RWPE1 (cell line): ENCODE measurements at regions not wholly inside any gene's neighbourhood (a gene's known extent, or its start where the extent isn't known, plus 50 kb on each side); places are given as distances from the start of the nearest gene placed in this dataset.
"Not testable (repeated sequence)": the region's sequence is repeated elsewhere in the genome, so short reads cannot be mapped to it uniquely, and the experiment has no call there.

Experiments
- CTCF ChIA-PET: fragments of 350-600 bp; sonication (Branson Sonifier 250); formaldehyde crosslinking; extraction: SDS; loops from one replicate; lab custom pipeline; 2021; lab: Yijun Ruan, JAX
- POLR2A ChIA-PET: fragments of 400-600 bp; formaldehyde crosslinking; extraction: SDS; loops from one replicate; lab custom pipeline; 2020; ENCODE audit warnings: antibody characterized with exemption; ENCODE audit not compliant: low non-redundant PET; lab: Yijun Ruan, JAX
- DNase-seq: peaks from one replicate; pipeline ENCODE4 v3.0.0; 2012; ENCODE audit warnings: low spot score
- H3K27ac ChIP-seq: fragments of 450-650 bp; 2 replicates; pipeline ENCODE4 v1.5.1; 2017
- TF ChIP-seq, protein P1 (sequence below): fragments of 450-650 bp; conservative IDR thresholded peaks from 2 replicates; pipeline ENCODE4 v1.5.1; 2017; ENCODE audit warnings: low read depth, mild to moderate bottlenecking

DNA sequence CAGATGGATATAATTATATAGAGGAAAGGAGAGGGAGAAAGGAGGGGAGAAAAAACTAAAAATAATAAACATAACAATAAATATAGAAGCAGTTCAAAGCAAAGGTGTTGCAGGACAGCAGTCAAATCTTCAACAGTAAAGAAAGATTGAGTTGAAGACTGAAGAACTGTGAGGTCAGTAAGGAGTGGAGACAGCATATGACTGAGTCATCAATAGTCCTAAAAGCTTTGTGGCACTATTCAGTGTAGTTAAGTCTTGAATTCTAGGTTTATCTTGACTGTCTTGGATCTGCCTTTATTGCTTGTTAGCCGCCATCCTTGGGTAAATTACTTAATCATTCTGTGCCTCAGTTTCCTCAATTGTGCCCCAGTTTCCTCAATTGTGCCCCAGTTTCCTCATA, 137.0 kb downstream of the MRPS30 start:
- POLR2A ChIA-PET: no interaction called here
- TF ChIP-seq, protein P1, sequence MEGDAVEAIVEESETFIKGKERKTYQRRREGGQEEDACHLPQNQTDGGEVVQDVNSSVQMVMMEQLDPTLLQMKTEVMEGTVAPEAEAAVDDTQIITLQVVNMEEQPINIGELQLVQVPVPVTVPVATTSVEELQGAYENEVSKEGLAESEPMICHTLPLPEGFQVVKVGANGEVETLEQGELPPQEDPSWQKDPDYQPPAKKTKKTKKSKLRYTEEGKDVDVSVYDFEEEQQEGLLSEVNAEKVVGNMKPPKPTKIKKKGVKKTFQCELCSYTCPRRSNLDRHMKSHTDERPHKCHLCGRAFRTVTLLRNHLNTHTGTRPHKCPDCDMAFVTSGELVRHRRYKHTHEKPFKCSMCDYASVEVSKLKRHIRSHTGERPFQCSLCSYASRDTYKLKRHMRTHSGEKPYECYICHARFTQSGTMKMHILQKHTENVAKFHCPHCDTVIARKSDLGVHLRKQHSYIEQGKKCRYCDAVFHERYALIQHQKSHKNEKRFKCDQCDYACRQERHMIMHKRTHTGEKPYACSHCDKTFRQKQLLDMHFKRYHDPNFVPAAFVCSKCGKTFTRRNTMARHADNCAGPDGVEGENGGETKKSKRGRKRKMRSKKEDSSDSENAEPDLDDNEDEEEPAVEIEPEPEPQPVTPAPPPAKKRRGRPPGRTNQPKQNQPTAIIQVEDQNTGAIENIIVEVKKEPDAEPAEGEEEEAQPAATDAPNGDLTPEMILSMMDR: no peak
- CTCF ChIA-PET: no interaction called here
- no peak overlapping the region for H3K27ac ChIP-seq
- no peak for DNase-seq

DNA sequence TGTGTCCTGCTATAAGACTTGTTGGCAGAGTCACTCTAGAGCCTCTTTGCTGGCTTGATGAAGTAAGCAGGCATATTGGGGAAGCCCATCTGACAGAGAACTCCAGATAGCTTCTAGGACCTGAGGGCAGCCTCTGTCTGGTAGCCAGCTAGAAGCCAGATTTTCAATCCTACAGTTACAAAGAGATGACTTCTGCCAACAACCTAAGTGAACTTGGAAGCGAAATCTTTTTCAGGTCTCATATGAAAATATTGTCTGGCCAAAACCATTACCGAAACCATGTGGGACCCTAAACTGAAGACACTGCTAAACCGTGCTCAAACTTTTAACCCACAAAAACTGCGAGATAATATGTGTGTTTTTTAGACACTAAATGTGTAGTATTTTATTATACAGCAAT, 140.9 kb downstream of the MRPS30 start:
- DNase-seq: no peak
- ChIA-PET CTCF (no interaction called here), POLR2A (no interaction called here)
- TF ChIP-seq, protein P1: no peak
- no peak overlapping the region for H3K27ac ChIP-seq

DNA sequence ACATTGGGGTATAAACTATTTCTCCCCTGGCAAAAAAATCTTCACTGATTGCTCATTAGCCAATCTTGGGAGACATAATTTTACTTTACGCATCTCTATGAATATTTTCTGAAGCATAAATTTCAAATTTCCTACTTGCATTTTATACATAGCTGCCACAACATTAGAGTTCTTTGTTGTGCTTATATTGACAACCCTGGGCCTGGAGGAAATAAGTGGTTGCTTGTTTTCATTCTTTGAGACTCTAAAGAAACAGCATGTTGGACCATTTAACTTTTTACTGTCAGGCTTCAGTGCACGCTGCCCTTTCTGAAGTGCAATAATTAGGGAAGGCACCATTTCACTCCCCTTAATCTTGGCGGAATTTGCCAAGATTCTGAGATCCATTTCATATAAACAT, 142.6 kb downstream of the MRPS30 start:
- H3K27ac ChIP-seq: no peak overlapping the region
- TF ChIP-seq, protein P1: no peak
- ChIA-PET CTCF (interaction anchor here (0.8 kb wide), 1 partner anchor 89 kb away, joined by 3 read pairs; no protein-coding TSS in a partner anchor), POLR2A (no interaction called here)
- no peak for DNase-seq

DNA sequence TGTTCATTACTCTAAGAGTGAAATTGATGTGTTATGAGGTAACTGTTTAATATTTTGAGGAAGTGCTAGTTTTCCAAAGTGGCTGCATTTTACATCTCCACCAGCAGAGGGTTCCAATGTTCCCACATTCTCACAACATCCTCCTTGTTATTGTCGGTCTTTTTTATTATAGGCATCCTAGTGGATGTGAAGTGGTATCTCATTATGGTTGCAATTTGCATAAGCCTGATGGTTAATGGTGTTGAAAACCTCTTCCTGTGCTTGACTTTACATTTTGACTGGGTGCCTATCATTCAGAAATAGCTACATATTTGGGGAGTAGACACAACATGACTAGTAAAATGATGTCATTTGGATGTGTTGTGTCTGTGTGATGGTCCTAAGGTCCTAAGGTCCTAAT, 143.6 kb downstream of the MRPS30 start:
- CTCF ChIA-PET: interaction anchor here (0.6 to 1.2 kb wide), 6 partner anchors 30 to 689 kb away, joined by 3 to 5 read pairs (median 3); no protein-coding TSS in a partner anchor
- peak; percentile 26 for DNase-seq
- POLR2A ChIA-PET: no interaction called here
- H3K27ac ChIP-seq: no peak overlapping the region
- TF ChIP-seq, protein P1: peak; percentile 88

DNA sequence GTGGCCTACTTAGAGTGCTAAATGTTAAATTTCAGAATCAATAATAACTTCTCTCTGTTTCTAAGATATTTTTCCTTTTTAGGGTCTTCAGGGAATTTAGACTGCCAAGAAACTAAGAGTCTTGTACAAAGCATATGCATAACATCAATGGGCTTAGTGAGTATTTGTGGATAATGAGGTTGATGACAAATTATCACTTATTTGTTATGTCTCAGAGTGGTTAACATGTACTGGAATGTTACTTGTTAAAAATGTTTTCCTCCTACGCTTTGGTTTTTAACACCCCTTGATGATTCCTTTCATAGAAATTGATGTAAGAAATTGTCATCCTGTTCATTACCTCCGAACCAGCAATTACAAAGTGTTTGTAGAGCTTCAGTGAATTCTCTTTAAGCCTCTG, 144.3 kb downstream of the MRPS30 start:
- ChIA-PET CTCF (interaction anchor here (0.6 to 1.2 kb wide), 5 partner anchors 29 to 689 kb away, joined by 3 to 5 read pairs (median 3); no protein-coding TSS in a partner anchor), POLR2A (no interaction called here)
- H3K27ac ChIP-seq: no peak overlapping the region
- DNase-seq: no peak
- TF ChIP-seq, protein P1: no peak

DNA sequence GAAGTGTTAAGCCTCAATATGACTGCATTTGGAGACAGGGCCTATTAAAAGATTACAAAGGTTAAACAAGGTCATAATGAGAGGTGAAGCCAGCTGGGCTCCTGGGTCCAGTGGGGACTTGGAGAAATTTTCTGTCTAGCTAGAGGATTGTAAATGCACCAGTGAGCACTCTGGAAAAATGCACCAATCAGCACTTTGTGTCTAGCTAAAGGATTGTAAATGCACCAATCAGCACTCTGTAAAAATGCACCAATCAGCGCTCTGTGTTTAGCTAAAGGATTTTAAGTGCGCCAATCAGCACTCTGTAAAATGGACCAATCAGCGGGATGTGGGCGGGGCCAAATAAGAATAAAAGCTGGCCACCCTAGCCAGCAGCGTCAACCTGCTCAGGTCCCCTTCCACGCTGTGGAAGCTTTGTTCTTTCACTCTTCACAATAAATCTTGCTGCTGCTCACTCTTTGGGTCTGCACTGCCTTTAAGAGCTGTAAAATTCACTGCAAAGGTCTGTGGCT, 150.3 kb downstream of the MRPS30 start:
- POLR2A ChIA-PET, DNase-seq, H3K27ac ChIP-seq, CTCF ChIA-PET: not testable (repeated sequence)

DNA sequence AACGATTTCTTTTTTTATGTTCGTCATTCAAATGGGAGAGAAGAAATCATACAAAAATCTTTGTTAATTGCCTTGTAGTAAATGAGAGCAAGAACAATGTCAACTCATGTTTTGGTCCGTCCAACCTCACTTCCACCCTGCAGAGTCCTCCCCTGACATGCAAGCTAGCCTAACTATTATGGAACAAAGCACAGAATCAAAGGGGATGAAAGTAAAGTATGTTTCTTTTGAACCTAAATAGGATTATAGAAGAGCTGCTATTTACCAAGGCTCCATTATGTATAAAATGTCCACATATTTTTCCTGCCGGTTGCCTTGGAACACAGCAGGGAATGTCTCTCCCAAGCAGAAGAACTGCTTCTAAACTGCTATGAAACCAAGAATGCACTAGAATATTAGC, 161.1 kb downstream of the MRPS30 start:
- H3K27ac ChIP-seq: no peak overlapping the region
- CTCF ChIA-PET: no interaction called here
- POLR2A ChIA-PET: no interaction called here
- no peak for DNase-seq
- TF ChIP-seq, protein P1: no peak

DNA sequence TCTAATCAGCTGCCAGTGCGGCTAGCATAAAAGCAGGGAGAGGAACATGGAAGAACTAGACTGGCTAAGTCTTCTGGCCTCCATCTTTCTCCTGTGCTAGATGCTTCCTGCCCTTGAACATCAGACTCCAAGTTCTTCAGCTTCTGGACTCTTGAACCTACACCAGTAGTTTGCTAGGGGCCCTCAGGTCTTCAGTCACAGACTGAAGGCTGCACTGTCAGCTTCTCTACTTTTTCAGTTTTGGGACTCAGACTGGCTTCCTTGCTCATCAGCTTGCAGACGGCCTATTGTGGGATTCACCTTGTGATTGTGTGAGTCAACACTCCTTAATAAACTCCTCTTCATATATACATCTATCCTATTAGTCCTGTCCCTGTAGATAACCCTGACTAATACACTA, 162.2 kb downstream of the MRPS30 start:
- POLR2A ChIA-PET, DNase-seq, H3K27ac ChIP-seq, CTCF ChIA-PET: not testable (repeated sequence)
